ENCODE measurements at regions not wholly inside any gene's neighbourhood (a gene's known extent, or its start where the extent isn't known, plus 50 kb on each side); places are given as distances from the start of the nearest gene placed in this dataset.
"Not testable (repeated sequence)": the region's sequence is repeated elsewhere in the genome, so short reads cannot be mapped to it uniquely, and the experiment has no call there.

DNA sequence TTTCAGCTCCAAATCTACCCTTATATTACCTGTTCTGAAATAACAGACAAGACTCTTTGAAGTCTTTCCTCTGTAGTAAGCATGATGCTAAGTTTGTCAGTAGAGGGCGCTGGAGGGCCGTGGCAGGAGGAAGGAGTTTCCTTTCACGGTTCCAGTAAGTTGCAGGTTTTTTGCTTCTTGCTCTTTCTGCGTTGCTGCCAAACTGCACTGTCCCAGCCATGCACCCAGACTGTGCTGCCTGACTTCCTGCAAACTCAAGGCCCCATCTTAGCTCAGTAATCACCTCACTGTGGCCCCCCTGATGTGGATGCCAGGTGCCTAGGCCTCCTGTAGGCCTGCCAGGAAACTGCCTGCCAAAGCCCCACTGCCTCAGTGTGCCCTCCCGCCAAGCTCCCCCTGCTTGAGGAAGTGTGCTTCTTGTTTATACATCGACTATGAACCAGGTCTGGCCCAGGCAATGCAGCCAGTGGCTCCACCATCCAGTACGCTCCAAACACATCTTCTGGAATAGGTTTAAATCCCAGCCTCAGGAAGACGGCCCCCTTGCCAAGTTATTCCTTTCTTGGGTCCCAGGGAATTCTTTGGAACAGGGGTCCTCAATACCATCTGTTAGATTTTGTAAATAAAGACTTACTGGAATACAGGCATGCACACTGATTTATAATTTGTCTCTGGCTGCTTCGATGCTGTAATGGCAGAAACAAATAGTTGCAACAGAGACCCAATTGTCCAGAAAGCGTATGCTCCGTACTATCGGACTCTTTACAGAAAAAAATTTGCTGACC, 193.7 kb upstream of the LRIG3 start:
- peak; percentile 36 to 85 (median 65) for DNase-seq (ENCODE audit: extremely low read depth in 1 of 11, low read depth in 9 of 11, low spot score in 4 of 11)

GRCh38 chr12:59111851-59112250, 191.5 kb upstream of the LRIG3 start:
- DNase-seq (ENCODE audit: extremely low read depth in 1 of 11, low read depth in 9 of 11, low spot score in 4 of 11): no peak

- DNase-seq (ENCODE audit: extremely low read depth in 1 of 11, low read depth in 9 of 11, low spot score in 4 of 11): not testable (repeated sequence)
These were observed 188.2 kb upstream of the LRIG3 start for GRCh38 chr12:59108516-59108915.

GRCh38 chr12:59100585-59100984, 180.3 kb upstream of the LRIG3 start:
- no peak for DNase-seq (ENCODE audit: extremely low read depth in 1 of 11, low read depth in 9 of 11, low spot score in 4 of 11)

- no peak for DNase-seq (ENCODE audit: extremely low read depth in 1 of 11, low read depth in 9 of 11, low spot score in 4 of 11)
These were observed 177.6 kb upstream of the LRIG3 start for GRCh38 chr12:59097876-59098275.

DNA sequence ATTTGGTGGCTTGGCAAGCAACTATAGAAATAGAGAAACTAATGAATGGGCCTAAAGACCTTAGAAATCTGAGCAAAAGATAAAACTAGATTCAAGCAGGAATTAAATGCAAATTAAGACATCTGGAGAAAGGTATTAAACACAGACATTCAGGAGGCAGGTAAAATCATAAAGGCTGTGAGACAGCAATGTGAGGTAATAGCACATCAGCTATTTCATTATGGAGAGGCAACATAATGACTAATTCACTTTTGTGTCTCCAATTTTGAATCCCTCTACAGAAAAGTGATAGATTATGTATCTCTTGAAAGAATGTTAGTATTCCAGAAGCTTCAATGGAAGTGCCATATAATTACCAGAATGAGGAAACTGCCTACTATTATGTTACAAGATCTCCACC, 175.9 kb upstream of the LRIG3 start:
- no peak for DNase-seq (ENCODE audit: extremely low read depth in 1 of 11, low read depth in 9 of 11, low spot score in 4 of 11)

DNA sequence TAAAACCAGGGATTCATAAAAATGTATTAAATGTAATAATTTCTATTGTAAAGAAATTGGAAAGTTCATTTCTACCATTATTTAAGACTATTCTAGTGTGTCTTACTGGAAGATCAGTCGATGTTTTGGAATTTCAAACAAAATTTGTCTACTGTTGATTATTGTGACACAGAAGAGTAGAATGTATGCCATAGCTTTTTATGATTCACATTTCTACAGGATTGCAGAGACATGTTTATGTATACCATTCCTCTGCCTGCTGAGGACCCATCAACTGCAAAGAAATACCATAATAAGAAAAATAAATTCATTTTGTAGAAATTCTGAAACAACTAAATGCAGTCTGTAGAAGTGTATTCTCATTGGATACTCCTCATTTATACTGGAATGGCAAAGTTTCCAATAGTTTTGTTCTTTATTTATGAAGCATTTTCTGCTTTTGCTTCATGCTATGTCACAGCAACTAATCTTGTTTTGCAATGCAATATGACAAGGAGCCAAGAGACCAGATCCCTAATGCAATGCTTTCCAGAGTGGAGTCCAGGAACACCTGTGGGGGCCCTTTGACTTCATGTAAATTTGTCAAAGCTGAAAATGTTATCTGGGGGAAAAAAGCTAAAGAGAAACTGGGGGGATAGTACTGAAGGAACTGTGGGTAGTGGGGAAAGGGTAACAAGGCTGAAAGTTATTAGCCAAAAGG, 172.9 kb upstream of the LRIG3 start:
- no peak for DNase-seq (ENCODE audit: extremely low read depth in 1 of 11, low read depth in 9 of 11, low spot score in 4 of 11)

GRCh38 chr12:59088673-59089072, 168.4 kb upstream of the LRIG3 start:
- DNase-seq (ENCODE audit: extremely low read depth in 1 of 11, low read depth in 9 of 11, low spot score in 4 of 11): no peak

GRCh38 chr12:59087691-59088090, 167.4 kb upstream of the LRIG3 start:
- DNase-seq (ENCODE audit: extremely low read depth in 1 of 11, low read depth in 9 of 11, low spot score in 4 of 11): no peak

DNA sequence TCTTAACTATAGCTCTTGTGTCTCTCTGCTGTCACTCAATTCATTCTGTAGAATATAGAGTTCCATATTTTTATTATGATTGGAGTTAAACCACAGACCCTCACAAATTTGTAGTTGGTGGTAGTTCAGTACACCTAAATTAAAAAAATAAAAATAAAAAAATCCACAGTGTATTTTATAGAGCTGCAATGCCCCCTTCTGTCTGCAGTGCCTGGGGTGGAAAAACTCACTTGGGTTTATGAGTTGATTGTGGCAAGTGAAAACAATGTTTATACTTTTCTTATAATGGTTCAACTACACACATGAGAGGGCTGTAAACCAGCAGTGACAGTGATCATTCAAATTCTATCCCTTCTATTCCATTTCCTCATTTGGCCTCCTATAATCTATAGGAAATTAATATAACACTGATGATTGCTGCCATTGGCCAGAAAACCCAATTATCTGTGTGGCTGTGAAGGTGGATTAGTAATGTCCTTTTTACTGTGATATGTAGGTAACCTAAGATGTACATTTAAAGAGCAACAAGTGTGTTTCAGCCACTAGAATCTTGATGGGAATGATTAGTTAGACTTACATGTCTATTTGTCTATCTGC, 166.9 kb upstream of the LRIG3 start:
- DNase-seq (ENCODE audit: extremely low read depth in 1 of 11, low read depth in 9 of 11, low spot score in 4 of 11): no peak

DNA sequence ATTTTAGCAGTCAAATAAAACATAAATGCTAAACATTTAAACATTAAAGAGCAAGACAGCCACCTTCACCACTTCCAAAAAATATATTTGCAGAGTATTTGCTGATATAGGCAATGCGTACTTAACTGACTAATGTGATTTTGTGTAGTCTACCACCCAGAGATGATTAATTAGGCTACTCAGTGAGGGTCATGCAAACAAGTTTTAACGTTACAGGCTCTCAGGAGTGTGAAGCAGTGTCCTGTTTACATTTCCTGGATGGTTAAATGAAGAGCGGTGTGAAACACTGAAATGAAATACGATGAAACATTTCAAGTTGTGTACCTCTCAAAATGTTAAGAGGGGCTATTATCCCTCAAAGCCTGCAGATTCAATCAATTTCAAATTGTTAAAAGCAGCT, 165.8 kb upstream of the LRIG3 start:
- no peak for DNase-seq (ENCODE audit: extremely low read depth in 1 of 11, low read depth in 9 of 11, low spot score in 4 of 11)

DNA sequence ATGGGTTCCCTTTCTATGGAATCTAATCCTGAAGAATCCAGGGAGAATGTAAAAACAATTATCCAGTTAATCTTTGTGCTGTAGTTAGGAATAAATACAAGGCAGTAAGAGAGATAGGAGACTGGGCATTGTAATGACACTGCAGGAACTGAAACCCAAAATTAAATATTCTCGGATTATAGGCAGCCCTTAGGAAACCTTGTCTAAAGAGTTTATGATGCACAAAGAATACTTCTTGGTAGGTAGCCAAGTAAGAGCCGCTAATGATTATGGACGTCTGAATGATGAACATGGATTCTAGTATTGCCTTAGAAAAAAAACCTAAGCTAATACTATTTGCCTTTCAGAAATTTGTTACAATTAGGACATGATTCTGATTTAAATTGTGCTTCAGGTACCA, 165.4 kb upstream of the LRIG3 start:
- DNase-seq (ENCODE audit: extremely low read depth in 1 of 11, low read depth in 9 of 11, low spot score in 4 of 11): no peak

GRCh38 chr12:59084511-59085375, 164.4 kb upstream of the LRIG3 start:
- peak in 10 of 11 donors; percentile 31 to 65 (median 46) for DNase-seq (ENCODE audit: extremely low read depth in 1 of 11, low read depth in 9 of 11, low spot score in 4 of 11)

DNA sequence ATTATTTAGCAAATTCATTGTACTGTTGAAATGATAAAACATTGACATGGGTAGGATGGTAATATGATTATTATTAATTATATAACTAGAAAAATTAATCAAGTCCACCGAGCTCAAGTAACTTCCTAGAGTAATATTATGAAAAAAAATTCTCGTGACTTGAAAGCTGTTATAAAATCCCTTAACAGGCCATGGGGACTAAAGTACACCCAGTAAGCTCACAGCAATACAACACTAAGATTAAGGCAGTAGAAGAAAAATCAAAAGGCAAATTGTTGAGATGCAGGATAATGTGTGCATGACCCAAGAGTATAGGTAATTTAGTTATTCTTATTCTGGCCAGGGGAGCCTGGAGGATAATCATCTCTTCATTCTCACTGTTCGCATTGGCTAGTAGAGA, 162.6 kb upstream of the LRIG3 start:
- DNase-seq (ENCODE audit: extremely low read depth in 1 of 11, low read depth in 9 of 11, low spot score in 4 of 11): no peak

DNA sequence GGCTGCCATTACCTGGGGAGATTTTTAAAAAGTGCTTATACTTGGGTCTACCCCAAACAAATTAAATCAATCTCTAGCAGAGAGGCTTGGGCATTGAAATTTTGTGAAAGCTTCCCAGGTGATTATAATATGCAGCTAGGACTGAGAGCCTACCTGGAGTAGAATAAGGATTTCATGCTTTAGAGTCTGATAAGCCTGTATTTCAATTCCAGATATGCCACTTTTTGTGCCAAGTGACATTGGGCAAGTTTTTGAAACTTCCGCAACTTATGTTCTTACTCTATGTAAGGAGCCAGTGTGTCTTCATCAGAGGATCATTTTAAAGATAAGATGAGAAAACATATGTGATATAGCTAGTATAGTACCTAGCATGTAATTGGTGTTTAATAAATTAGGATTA, 159.8 kb upstream of the LRIG3 start:
- no peak for DNase-seq (ENCODE audit: extremely low read depth in 1 of 11, low read depth in 9 of 11, low spot score in 4 of 11)

GRCh38 chr12:59079472-59079871, 159.2 kb upstream of the LRIG3 start:
- DNase-seq (ENCODE audit: extremely low read depth in 1 of 11, low read depth in 9 of 11, low spot score in 4 of 11): no peak

DNA sequence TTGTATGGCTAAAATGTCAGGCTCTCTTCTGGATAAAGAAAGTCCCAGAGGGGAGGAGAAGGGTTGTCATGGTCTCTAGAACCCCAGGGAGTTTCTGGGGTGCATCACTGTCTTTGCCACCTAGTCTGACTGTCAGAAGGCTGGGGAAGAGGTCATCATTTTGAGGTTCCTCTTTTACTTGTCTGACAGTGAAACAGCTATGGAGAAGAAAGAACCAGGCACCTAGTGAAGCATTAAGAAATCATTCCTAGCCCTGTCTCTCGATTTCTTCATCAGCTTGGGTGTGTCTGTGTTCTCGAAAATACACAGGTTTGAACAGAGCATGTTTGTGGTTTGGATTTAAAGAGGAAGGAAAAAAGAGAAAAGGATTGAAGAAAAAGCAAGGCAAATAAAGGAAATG, 158.7 kb upstream of the LRIG3 start:
- DNase-seq (ENCODE audit: extremely low read depth in 1 of 11, low read depth in 9 of 11, low spot score in 4 of 11): no peak

DNA sequence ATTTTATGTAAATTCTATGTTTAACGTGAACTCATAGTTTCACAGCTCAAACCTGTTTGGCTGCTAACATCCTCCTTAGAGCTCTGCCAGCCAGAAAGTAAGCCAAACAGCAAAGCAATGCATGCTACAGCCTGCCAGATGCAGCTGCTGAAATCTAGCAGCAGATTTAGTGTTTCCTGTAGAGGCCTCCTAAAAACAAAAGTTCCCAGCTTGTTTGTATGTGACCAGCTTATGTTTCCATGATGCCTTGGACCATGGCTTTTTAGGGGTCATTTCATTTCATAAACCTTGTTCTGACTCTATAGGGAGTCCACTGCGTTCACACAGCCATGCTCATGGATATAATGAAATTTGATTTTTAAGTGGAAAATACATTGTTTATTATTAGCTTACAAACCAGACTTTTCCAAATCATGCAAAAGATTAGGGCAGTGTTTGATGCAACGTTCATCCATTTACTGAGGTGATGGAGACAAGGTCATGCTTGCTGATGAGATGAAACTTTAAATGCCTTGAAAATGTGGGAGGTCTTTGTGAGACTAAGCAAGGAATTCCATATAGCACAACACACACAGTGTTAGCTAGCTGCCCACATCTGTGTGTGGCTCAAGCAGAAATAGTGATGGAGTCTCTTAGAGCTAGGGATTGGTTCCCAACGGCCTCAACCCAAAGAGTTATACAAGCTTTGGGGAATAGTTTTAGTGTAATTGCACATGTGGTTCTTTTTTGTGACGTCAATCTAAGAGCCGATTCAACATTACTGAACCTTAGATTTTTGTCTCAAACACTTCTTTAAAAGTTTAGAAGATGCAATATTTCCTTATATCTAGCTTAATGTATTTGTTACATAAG, 157.5 kb upstream of the LRIG3 start:
- DNase-seq (ENCODE audit: extremely low read depth in 1 of 11, low read depth in 9 of 11, low spot score in 4 of 11): peak in 8 of 11 donors; percentile 23 to 60 (median 50)

DNA sequence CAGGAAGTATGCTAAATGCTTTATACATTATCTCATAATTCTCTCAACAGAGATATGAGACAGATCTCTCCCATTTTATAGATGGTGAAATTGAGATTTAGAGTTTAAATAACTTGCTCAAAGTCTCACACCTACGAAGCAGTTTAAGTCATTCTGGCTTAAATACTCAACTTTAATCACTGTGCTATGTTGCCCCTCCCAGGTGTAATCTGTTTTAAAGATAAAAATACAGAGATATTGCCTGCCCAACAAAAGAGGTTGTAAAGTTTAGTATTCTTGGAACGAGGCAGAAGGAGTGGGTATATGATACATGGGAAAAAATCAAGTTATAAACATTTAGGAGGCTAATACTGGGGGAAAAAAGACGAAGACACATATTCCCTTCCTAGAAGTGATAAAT, 156.8 kb upstream of the LRIG3 start:
- no peak for DNase-seq (ENCODE audit: extremely low read depth in 1 of 11, low read depth in 9 of 11, low spot score in 4 of 11)
